ENCODE measurements at regions not wholly inside any gene's neighbourhood (a gene's known extent, or its start where the extent isn't known, plus 50 kb on each side); places are given as distances from the start of the nearest gene placed in this dataset.

DNA sequence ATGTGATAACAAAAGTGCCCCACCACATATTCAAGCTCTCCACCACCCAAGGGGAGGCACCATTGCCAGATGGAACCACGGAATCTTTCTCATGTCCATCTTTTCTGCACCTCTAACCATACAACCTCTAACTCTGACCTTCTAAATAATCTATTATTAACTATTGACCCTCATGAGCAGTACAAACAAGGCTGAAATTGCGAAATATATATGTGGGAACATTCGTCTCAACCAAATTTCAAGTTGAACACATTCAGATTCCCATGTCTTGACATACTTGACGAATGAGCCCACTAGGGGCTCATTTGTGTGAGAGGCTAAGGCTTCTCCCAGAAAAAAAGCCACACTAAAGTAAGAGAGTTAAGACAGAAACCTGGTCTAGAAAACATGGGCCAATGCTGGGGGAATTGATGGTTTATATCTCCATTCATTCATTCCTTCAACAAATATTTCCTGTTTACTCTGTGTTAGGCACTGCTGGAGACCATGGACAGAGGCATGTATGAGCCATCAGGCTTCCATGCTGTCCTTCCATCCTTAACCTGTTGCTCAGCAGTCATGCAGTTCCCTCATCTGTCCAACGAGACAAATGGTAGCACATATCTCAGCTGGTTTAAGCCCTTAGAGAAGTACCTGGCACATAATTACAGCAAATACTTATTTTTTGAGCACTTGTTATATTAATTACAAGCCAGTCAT, 130.4 kb downstream of the ESM1 start:
- DNase-seq (ENCODE audit: low read depth, low spot score) = no peak

DNA sequence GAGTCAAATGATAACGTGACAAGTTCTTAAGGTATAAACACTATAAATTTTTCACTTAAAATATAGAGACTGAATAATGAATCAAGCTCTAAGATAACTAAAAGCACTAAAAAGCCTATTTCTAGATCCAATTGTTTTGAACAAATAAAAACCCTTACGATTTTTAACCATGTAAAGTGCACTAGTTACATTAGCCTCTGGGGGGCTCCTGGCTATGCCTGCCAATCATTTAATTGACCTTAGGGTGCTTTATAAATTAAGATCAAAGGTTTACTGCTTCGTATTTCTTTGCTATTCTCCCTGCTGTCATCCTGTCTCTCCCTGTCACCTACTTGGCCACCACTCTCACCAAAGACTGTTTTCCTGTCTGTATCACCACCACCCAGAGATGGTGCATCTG, 133.4 kb downstream of the ESM1 start:
- no peak for DNase-seq (ENCODE audit: low read depth, low spot score)

DNA sequence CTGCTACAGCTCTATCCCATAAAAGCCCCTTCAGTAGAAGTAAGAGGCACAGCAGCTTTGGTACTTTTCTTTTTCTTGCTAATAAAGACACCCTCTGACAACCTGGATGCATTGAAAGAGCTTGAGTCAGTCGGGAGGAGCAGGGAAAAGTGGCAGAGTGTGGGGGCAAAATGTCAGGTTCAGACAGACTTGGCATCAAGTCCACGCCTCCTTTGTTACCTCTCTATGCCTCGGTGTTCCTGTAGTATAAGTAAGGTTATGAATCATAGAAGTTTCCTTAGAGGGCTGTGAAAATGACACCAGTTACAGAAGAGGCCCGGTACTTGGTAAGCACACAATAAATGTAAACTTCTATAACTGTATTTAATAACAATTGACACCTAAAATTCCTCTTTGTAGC, 133.9 kb downstream of the ESM1 start:
- DNase-seq (ENCODE audit: low read depth, low spot score) = no peak

DNA sequence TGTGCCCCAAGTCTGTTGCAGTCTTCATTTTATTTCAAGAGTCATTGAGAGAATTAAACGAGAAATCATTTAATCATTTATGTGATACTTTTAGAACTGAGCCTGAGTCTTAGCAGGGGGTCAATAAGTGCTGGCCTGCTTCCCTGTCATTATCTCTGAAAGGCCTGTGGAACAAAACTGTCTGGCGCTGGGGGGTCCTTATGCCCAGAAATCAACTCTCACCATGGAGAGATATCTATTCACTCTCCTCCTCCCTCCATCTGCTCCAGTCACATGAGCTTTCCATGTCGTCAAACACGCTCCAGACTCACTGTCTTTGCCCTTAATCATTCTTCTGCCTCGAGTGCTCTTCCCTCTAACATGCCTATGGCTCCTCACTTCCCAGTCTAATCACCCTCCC, 136.8 kb downstream of the ESM1 start:
- no peak for DNase-seq (ENCODE audit: low read depth, low spot score)

DNA sequence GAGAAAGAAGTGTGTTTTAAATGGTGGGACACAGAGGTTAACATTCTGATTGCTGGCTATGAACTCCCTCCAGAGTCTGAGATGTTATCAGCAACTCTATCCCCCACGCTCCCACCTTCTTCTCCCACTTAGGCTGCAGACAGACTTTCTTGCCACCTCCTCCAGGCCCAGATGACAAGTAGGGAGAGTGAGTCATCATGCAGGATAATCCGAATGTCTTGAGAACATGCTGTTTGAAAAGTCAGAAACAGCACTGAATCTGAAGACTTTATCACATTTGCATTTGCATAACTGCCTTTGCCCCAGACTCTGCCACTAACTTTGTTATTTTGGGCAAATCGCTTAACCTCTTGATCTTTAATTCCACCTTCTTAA, 139.8 kb downstream of the ESM1 start:
- DNase-seq (ENCODE audit: low read depth, low spot score) = peak; percentile 65

DNA sequence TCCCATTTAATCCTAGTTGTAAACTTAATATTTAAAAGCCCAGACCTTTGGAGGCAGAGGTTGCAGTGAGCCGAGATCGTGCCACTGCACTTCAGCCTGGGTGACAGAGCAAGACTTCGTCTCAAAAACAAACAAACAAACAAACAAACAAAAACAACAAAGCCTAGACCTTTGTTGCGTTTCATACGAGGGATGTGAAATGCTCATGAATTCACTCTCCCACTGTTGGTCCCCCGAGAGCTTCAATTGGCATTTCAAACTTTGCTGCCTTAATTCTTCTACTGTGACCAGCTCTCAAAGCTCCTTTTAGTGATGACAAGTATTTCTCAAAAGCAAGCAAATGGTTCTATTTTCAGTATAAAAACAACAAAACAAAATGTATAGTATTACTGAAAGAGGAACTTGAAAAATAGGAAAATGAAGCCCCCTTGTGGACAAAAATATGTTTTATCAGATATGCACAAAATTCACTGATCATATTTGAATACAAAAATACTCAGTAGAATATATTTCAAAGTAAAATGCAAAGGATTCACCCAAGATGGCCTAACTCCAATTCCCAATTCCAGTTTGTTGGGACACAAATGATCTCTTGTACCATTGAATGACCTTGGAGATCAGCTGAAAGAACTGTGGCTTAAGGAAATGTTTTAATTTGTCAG, 140.4 kb downstream of the ESM1 start:
- peak; percentile 73 for DNase-seq (ENCODE audit: low read depth, low spot score)

DNA sequence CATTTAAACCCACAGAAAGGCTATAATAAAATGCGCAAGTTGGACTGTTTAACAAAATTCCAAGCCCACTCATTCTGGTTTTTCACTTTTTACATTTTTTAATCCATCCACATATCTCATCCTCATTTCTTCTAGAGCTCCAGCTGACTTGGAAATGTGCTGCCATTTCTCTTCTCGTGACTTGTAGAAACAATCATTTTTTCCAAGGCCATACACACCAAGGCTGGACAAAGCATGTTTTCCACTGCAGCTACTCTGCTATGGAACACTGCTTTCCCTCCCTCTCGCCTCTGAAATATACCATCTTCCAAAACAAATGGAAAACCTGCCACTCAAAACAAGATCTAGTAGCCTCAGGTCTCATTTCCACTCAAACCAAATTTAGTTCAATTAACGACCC, 141.1 kb downstream of the ESM1 start:
- no peak for DNase-seq (ENCODE audit: low read depth, low spot score)

DNA sequence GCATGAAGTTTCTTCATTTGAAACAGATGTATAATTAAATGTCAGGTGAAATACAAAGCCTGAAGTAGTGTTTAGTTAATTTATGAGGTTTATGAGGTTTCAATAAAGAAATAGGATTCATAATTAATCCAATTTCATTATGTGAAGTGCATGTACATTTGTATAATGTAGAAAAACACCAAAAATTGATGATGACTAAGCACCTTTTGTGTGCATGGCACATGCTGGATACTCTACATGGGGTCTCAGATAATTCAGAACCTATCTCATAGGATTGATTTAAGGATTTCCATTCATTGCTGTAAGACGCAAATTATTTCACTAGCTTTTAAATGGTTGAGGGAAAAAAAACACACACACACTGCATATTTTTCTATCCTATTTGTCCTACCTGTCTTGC, 143.9 kb downstream of the ESM1 start:
- no peak for DNase-seq (ENCODE audit: low read depth, low spot score)

DNA sequence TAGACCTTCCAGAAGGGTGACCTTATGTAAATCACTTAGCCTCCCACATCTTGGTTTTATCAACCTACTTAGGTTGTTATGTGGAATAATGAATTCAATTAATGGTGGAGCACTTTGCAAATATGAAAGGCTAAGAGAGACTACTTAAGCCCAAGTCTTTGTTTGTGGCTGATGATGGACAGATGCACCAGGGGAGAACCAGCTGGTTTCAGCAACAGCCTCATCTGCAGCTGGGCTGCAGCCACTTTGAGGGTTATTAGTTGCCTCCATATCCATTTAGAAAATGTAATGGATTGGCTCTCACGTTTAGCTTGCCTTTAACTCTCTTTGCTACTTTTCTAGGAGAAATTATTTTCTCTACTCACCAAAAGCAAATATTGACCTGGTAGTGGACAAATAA, 146.6 kb downstream of the ESM1 start:
- DNase-seq (ENCODE audit: low read depth, low spot score) = no peak

DNA sequence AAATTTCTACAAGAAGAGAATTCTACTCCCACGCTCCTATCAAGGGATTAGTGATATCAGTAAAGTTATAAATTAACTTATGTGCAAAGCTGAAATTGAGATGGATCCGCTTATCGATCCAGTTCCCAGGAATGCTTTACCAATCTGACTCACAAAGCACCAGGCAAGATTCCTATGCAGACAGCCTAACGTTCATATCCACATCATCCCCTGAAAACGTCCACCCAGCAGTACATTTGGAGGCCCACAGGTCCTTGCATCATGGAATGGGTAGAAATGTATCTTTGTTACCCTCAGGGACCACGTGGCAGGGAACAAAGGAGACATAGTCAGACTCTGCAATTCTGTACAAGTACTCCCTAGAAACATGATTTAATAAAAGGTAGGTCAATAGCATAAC, 147.4 kb downstream of the ESM1 start:
- no peak for DNase-seq (ENCODE audit: low read depth, low spot score)

DNA sequence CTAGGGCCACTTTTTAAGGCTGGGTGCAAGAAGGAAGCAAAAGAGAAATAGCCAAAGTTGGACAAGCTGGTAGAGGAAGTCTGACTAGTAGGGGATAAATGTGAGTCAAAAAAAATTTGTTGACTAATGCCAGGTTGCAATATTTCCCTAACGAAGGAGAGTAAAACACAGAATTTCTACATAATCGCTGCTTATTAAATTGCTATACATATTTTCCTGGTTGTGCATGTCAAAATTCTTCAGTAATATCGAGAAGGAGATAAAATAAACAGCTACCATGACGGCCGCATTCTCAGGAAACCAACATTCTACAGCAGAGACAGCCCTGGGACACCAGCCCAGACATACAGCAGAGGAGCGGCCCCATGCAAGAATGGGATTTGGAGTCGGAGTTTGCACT, 148.3 kb downstream of the ESM1 start:
- DNase-seq (ENCODE audit: low read depth, low spot score) = no peak

DNA sequence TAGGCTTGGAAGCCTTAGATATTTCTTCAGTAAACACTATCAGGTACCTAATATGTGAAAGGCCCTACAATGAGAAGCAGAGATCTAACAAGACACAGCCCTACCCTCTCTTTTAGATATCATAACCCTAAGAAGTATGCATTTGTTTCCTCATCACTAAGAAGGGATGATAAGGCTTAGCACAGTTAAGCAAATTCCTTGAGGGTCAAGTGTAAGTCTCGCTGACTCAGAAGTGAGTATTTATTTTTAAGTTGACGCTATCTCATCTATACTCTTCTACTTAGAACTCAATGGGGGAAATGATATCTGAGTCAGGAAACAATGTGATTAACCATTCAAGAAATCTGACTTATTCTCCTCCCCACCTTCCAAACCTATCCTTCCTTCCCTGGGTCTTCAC, 149.7 kb downstream of the ESM1 start:
- DNase-seq (ENCODE audit: low read depth, low spot score) = no peak

DNA sequence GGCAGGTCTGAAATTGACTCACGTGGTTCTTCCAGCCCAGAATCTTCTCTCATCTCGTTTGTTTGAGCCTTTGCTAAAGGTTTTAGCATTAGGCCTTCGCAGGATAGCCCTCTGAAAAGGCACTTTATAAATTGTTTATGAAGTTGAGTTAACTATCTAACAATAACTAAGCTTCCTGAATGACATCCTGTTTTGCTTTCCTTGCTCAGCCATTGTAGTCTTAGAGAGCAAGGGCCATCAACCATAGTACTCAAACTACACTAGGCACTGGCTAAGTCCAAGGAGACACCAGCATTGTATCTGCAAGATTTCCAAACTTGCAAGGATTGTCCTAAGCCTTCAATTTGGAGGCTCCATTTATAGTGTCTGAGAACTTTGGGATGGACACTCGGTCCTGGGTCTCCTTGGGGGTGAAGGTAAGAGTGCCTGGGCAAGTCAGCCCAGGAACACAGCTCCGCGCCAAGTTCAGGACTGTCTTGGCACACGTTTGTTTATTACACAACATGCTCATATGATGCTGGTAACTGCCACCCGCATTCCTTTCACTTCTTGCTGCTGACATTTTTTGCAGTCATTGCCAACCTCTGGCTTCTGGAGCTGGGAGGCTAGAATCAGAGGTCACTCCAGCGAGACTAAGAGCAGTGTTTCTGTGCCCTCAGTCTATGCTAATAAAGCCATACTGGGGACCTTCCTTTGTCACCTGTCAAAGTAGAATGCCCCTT, 151.1 kb downstream of the ESM1 start:
- DNase-seq (ENCODE audit: low read depth, low spot score) = no peak

DNA sequence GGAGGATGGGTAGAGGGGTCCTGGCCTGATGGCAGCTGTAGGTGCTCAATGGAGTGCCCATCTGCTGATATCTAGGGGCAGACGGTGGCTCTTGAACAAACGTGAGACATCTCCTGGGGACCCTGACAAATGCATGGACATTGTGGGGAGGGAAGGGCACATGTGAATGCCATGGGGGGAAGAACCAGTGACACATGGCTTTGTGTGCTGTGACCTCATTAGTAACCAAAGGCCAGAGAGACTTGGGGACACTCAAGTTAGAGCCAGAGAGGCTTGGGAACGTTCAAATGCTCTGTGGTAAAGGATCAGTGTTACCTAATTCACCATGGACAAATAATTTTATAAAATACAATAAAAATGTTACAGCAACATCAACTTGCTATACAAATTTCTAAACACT, 151.8 kb downstream of the ESM1 start:
- DNase-seq (ENCODE audit: low read depth, low spot score) = no peak

DNA sequence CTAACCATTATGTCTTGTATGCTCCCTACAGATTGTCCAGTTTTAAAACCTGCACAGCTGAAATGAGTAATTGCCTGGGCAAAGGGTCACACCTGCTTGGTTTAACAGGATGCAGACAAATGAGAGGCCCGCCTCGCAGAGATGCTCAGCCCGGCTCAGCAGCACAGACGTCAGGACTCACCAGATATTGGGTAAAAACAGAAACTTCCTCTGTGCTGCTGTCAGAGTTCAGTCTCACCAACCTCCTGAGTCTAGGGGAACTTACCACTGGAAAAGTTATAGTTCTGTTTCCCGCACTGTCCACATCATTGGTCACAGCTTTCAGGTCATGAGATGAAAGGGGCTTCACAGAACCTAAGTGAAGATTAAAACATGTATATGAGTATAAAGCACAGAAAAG, 152.5 kb downstream of the ESM1 start:
- DNase-seq (ENCODE audit: low read depth, low spot score) = no peak

DNA sequence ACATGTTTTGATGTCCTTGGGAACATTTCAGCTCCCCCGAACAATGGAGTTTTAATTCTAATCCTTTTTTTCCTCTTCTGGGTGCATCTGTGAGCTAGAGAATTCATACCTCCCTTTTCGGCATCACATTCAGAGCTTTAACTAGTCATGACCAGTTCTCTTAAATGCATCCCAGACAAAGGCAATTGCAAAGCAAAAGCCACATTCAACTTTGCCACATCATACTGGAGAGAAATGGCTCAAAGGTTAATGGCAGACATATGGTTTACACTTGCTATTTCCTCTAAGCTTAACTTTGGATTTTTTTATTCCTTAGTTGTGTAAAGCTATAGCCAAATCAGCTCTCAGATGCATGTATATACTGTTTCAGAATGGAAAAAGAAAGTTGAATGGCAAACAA, 153.3 kb downstream of the ESM1 start:
- DNase-seq (ENCODE audit: low read depth, low spot score) = no peak

DNA sequence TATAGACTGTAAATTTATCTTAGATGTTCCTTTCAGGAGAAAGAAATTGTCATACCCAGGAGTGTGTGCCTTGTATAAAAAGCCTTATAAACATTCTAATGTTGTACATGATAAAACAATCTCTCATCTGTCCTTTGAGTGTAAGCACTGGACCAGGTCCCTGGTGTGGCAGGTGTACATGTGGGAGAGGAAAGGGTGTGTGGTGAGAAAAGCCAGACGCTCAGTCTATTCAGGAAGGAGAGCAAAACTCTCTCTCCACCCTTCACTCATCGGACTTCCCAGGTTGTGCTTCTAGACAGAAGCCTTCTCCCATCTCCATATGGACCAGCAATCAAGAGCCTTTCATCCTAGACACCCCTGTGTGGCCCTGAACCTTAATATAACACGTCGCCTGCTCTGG, 154.2 kb downstream of the ESM1 start:
- no peak for DNase-seq (ENCODE audit: low read depth, low spot score)

DNA sequence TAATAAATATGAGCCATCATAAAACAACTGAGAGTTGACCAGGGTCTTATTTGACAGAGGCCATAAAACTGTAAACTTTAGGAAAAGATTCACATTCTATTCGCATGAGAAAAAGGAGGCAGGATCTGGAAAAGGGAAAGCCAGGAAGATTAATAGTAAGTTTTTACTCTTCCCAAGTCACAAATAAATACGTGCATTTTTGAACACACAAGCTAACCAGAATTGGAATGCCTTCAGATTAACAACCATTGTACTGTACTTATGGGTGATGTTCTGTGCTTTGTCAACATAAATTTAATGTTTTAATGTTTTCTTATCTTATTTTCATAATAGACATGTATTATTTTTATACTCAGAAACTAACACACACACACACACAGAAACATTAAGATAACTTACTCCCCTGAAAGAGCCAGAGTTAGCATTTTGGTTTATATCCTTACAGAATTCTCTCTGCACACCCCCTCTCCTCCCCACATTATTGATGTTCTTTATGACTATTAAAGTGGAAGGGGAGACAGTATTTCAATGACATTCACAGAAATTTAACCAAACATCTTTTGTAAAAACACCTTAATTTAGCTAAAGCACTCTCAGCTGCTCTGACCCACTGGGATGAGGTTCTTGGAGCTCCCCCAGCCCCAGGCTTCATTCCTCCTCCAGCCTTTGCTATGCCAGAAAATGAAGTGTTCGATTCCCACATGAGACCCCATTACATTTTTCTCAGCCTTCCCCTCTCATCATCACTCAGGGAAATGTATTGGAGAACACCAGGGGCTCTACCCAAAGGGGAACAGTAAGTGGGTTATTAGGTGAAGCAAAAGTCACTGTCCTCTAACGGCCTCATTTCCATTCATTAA, 155.5 kb downstream of the ESM1 start:
- no peak for DNase-seq (ENCODE audit: low read depth, low spot score)

DNA sequence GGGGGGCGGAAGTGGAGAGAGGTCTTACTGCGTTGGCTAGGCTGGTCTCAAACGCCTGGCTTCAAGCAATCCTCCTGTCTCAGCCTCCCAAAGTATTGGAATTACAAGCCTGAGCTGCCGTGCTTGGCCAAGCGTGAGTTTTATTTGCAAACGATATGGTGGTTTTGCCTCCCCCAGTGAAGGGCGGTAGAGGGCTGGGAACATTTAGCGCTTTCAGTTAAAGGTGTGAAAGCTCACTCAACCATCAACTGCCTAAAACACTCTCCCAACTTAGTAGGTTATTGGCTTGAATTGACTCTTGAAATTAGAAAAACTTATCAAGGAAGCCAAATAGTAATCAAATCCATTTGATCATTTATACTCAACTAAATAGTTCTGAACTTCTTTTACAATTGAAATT, 156.3 kb downstream of the ESM1 start:
- no peak for DNase-seq (ENCODE audit: low read depth, low spot score)

DNA sequence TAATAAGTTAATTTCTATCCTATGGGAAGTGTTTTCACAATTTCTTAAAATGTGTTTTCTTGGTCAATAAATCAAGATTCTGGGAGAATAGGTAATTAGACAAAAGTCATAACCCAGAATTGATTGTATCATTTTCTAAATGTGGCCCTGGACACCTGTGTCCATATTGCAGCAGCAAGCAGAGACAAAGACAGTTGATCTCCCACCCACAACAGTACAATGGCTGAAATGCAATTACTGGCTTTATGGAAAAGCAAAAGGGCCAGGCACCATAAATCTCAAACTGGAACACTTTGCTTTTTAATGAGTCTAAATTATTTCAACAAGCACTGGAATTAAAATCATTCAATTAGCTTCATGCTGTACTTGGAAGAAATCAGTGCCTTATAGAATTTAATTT, 157.2 kb downstream of the ESM1 start:
- no peak for DNase-seq (ENCODE audit: low read depth, low spot score)

DNA sequence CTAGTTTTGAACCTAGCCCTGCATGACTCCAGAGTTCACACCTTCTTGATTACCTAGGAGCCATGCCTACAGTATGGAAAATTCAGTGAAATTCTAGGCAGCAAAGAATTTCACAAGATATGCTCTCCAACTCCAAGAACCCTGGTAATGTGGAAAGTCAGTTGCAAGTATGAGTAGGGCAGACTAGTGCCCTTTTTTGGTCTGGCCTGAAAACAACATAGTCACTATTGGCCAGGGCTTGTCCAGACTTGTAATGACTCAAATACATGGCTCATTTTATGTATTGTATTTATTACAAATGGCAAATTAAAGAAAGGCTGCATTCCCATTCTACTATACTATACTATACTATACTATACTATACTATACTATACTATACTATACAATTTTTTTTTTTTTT, 160.4 kb downstream of the ESM1 start:
- peak; percentile 25 for DNase-seq (ENCODE audit: low read depth, low spot score)

DNA sequence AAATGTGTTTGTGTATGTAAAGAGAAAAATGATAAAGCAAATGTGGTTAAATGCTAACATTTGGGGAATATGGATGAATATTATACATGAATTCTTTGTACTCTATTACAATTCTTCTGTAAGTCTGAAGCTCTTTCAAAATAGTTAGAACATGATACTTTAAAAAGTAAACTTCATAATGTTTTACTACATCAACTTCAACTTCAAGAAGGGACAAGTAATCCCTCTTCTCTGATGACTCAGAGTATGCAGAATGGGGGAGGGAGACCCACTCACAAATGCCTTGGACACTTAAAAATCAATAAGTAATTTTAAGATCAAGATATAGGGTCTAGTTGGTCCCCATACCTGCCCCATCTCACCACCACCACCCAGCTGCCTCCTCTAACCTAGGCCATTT, 162.4 kb downstream of the ESM1 start:
- no peak for DNase-seq (ENCODE audit: low read depth, low spot score)

Data from astrocyte of the hippocampus (primary cell).